NB4 (cell line): ENCODE measurements at regions not wholly inside any gene's neighbourhood (a gene's known extent, or its start where the extent isn't known, plus 50 kb on each side); places are given as distances from the start of the nearest gene placed in this dataset.

Source experiments
- MYC ChIP-seq: IDR thresholded peaks from 2 replicates; pipeline ENCODE4 v1.6.1; 2011; ENCODE audit warnings: low read depth, low read length
- POLR2A ChIP-seq: IDR thresholded peaks from 2 replicates; pipeline ENCODE4 v1.6.1; 2011; ENCODE audit warnings: mild to moderate bottlenecking; ENCODE audit not compliant: insufficient read length; ENCODE audit errors: extremely low read depth
- TF ChIP-seq, protein P1 (sequence below): IDR thresholded peaks from one replicate; pipeline ENCODE4 v1.5.1; 2012; ENCODE audit warnings: low read depth, low read length

DNA sequence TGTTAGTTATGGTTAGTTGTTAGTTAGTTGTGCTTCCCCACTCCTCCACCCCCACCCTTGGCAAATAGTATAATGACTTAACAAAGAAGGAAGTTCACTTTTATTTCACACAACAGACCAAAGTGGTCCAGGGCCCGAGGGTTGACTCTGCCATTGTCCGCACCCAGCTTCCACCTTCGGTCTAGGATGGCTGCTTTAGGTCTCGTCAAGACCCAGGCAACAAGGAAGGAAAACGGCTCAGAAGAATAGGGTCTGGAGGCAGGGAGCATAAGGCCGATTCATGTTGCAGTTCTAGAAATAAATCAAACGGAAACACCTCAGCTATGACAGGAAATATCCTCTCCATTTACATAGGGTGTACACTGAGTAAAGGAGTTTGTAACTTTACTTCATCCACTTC, 206.0 kb upstream of the CXCR4 start:
- TF ChIP-seq, protein P1, sequence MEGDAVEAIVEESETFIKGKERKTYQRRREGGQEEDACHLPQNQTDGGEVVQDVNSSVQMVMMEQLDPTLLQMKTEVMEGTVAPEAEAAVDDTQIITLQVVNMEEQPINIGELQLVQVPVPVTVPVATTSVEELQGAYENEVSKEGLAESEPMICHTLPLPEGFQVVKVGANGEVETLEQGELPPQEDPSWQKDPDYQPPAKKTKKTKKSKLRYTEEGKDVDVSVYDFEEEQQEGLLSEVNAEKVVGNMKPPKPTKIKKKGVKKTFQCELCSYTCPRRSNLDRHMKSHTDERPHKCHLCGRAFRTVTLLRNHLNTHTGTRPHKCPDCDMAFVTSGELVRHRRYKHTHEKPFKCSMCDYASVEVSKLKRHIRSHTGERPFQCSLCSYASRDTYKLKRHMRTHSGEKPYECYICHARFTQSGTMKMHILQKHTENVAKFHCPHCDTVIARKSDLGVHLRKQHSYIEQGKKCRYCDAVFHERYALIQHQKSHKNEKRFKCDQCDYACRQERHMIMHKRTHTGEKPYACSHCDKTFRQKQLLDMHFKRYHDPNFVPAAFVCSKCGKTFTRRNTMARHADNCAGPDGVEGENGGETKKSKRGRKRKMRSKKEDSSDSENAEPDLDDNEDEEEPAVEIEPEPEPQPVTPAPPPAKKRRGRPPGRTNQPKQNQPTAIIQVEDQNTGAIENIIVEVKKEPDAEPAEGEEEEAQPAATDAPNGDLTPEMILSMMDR, result no peak
- TF ChIP-seq POLR2A, result no peak
- TF ChIP-seq MYC, result no peak
